K562 (cell line): ENCODE measurements at regions not wholly inside any gene's neighbourhood (a gene's known extent, or its start where the extent isn't known, plus 50 kb on each side); places are given as distances from the start of the nearest gene placed in this dataset.

Source experiments
- ATAC-seq: fragments of 200-7000 bp; cut with Tn5 transposase; 3 replicates; pipeline ENCODE4 v1.9.1; 2020; ENCODE audit warnings: moderate library complexity
- BruUV-seq: library from RNA; stranded (reverse); fragments of 400-500 nt; replicated peaks from 2 replicates; lab custom pipeline; 2021; lab: Mats Ljungman, UMichigan
- CTCF ChIA-PET: fragments of 300-600 bp; formaldehyde crosslinking; extraction: SDS; loops from one replicate; lab custom pipeline; 2021; ENCODE audit warnings: low intra/inter-chr PET ratio; lab: Yijun Ruan, JAX
- POLR2A ChIA-PET: fragments of 300-600, 350-650 bp; sonication (Branson Sonifier 250); formaldehyde crosslinking; extraction: SDS; loops from one replicate; lab custom pipeline; 2021; ENCODE audit warnings: antibody characterized with exemption, inconsistent platforms; lab: Yijun Ruan, JAX
- DNase-seq, 4 experiments: peaks; one replicate each; pipeline versions ENCODE4 v3.0.0 to v3.0.0-alpha.2; 2011 to 2018; ENCODE audit warnings: low spot score in 3 of 4, mixed read lengths in 3 of 4; ENCODE audit errors: extremely low read depth in 1 of 4
- FAIRE-seq: peaks from 2 replicates; lab custom pipeline; 2011; peaks lifted over from hg19 to GRCh38; lab: Jason Lieb, UNC
- H2AFZ ChIP-seq: 2 replicates; pipeline ENCODE4 v1.6.0; 2011; ENCODE audit warnings: low read depth, low read length, control low read depth, inconsistent platforms
- H3K27ac ChIP-seq: fragments of 200-600 bp; 3 replicates; pipeline ENCODE4 v1.8.0; 2011; ENCODE audit warnings: low read depth, mild to moderate bottlenecking, control low read depth, inconsistent platforms, low read length, moderate library complexity, mixed read lengths; ENCODE audit errors: extremely low read depth
- H3K27me3 ChIP-seq, 2 experiments: fragments of 300-600 bp in 1 of 2; 2 replicates in 1 of 2; 3 replicates in 1 of 2; pipeline versions ENCODE4 v1.6.0 to v1.8.0; 2011; ENCODE audit warnings: inconsistent platforms in 2 of 2, low read length in 2 of 2, mild to moderate bottlenecking in 1 of 2, mixed read lengths in 1 of 2, moderate library complexity in 1 of 2; ENCODE audit not compliant: control insufficient read depth in 2 of 2, insufficient read depth in 2 of 2
- H3K36me3 ChIP-seq: fragments of 300-600 bp; 3 replicates; pipeline ENCODE4 v1.8.0; 2011; ENCODE audit warnings: mild to moderate bottlenecking, low read length, inconsistent platforms; ENCODE audit not compliant: control insufficient read depth, insufficient read depth
- H3K4me1 ChIP-seq, 2 experiments: fragments of 200-600 bp in 1 of 2; replicated peaks in 1 of 2; 2 replicates in 1 of 2; 3 replicates in 1 of 2; pipeline versions ENCODE4 v1.5.1 to v1.8.0; 2011; ENCODE audit warnings: inconsistent platforms in 2 of 2, low read length in 2 of 2, mild to moderate bottlenecking in 1 of 2, mixed read lengths in 1 of 2, moderate library complexity in 1 of 2; ENCODE audit not compliant: control insufficient read depth in 2 of 2, insufficient read depth in 2 of 2
- H3K4me2 ChIP-seq: 2 replicates; pipeline ENCODE4 v1.6.1; 2011; ENCODE audit warnings: low read length, control low read depth, inconsistent platforms, mixed read lengths; ENCODE audit not compliant: insufficient read depth
- H3K4me3 ChIP-seq: fragments of 200-600 bp; sonication (generic), shearing (Covaris generic); 2 replicates; pipeline ENCODE4 v1.5.1; 2016; ENCODE audit warnings: control low read depth, inconsistent platforms
- H3K79me2 ChIP-seq: fragments of 200-600 bp; 3 replicates; pipeline ENCODE4 v1.8.0; 2011; ENCODE audit warnings: low read length, inconsistent platforms; ENCODE audit not compliant: control insufficient read depth, insufficient read depth
- H3K9ac ChIP-seq, 2 experiments: 2 replicates each; pipeline versions ENCODE4 v1.6.0 to v1.6.1; 2011; ENCODE audit warnings: low read depth in 2 of 2, low read length in 2 of 2, control low read depth in 1 of 2, inconsistent platforms in 1 of 2, mild to moderate bottlenecking in 1 of 2, mixed read lengths in 1 of 2; ENCODE audit not compliant: insufficient read depth in 1 of 2
- H3K9me1 ChIP-seq: one replicate; pipeline ENCODE4 v1.6.0; 2011; ENCODE audit warnings: inconsistent platforms, mild to moderate bottlenecking, low read length, moderate library complexity; ENCODE audit not compliant: control insufficient read depth, insufficient read depth
- H3K9me3 ChIP-seq: replicated peaks from 2 replicates; pipeline ENCODE4 v1.5.1; 2011; ENCODE audit warnings: low read depth, low read length, inconsistent platforms; ENCODE audit not compliant: control insufficient read depth, insufficient read depth
- H4K20me1 ChIP-seq: replicated peaks from 2 replicates; pipeline ENCODE4 v1.6.1; 2011; ENCODE audit warnings: low read length, inconsistent platforms, mixed read lengths; ENCODE audit not compliant: control insufficient read depth, insufficient read depth
- ARID1B ChIP-seq: fragments of 450-650 bp; IDR thresholded peaks from 2 replicates; pipeline ENCODE4 v1.6.1; 2016; ENCODE audit warnings: antibody characterized with exemption, mild to moderate bottlenecking, inconsistent platforms
- BCOR ChIP-seq: fragments of 450-650 bp; IDR thresholded peaks from 2 replicates; pipeline ENCODE4 v1.6.1; 2016
- C11orf30 ChIP-seq: fragments of 450-650 bp; IDR thresholded peaks from 2 replicates; pipeline ENCODE4 v1.6.1; 2016; ENCODE audit warnings: low read depth, mild to moderate bottlenecking
- DPF2 ChIP-seq: fragments of 450-650 bp; IDR thresholded peaks from 2 replicates; pipeline ENCODE4 v1.6.1; 2016
- IFI16 ChIP-seq: fragments of 250-450 bp; sonication (Bioruptor Pico); IDR thresholded peaks from 2 replicates; pipeline ENCODE4 v2.1.2; 2022; ENCODE audit warnings: mild to moderate bottlenecking, inconsistent platforms
- KLF16 ChIP-seq: IDR thresholded peaks from 2 replicates; pipeline ENCODE4 v1.6.1; 2016; ENCODE audit warnings: antibody characterized with exemption
- NCOR1 ChIP-seq: fragments of 450-650 bp; IDR thresholded peaks from 2 replicates; pipeline ENCODE4 v1.6.1; 2016; ENCODE audit warnings: mild to moderate bottlenecking, moderate library complexity
- NFIC ChIP-seq: fragments of 450-650 bp; IDR thresholded peaks from 2 replicates; pipeline ENCODE4 v1.6.1; 2017; ENCODE audit warnings: mild to moderate bottlenecking, inconsistent platforms
- POLR2AphosphoS5 ChIP-seq: IDR thresholded peaks from 2 replicates; pipeline ENCODE4 v1.6.1; 2011; ENCODE audit warnings: mild to moderate bottlenecking, low read depth, low read length, moderate library complexity; ENCODE audit not compliant: control insufficient read depth, insufficient read depth
- SRSF9 ChIP-seq: fragments of 200-400 bp; formaldehyde crosslinking; IDR thresholded peaks from 2 replicates; pipeline ENCODE4 v1.6.1; 2017; ENCODE audit warnings: low read depth, low read length, borderline replicate concordance
- TAL1 ChIP-seq: fragments of 450-650 bp; IDR thresholded peaks from 2 replicates; pipeline ENCODE4 v1.6.1; 2016; ENCODE audit warnings: mild to moderate bottlenecking
- XRCC4 ChIP-seq: IDR thresholded peaks from one replicate; pipeline ENCODE4 v1.6.1; 2011; ENCODE audit not compliant: insufficient read depth, insufficient read length; ENCODE audit errors: extremely low read depth
- ZBTB7A ChIP-seq: IDR thresholded peaks from 2 replicates; pipeline ENCODE4 v1.6.1; 2011; ENCODE audit warnings: low read depth, mild to moderate bottlenecking, low read length, moderate library complexity, borderline replicate concordance; ENCODE audit not compliant: control insufficient read depth
- ZC3H4 ChIP-seq: sonication (generic); formaldehyde crosslinking; IDR thresholded peaks from 2 replicates; pipeline ENCODE4 v1.9.0; 2021; ENCODE audit warnings: missing genetic modification reagents, borderline replicate concordance
- ZNF239 ChIP-seq: fragments of 250-450 bp; sonication (Bioruptor Pico); IDR thresholded peaks from 2 replicates; pipeline ENCODE4 v1.4.0; 2020; ENCODE audit warnings: mild to moderate bottlenecking
- ZNF445 ChIP-seq: fragments of 250-450 bp; sonication (Bioruptor Pico); IDR thresholded peaks from 2 replicates; pipeline ENCODE4 v1.4.0; 2020; ENCODE audit warnings: low read depth, mild to moderate bottlenecking, moderate library complexity
- ZNF76 ChIP-seq: fragments of 250-450 bp; sonication (Bioruptor Pico); IDR thresholded peaks from 2 replicates; pipeline ENCODE4 v1.4.0; 2020; ENCODE audit warnings: mild to moderate bottlenecking, moderate library complexity, borderline replicate concordance
- WGBS: fragments of 100-300 bp; shearing (Covaris generic); methylation state at CpG from one replicate; pipeline ENCODE4 v1.1.6; 2016; ENCODE audit warnings: low coverage, mixed read lengths; ENCODE audit not compliant: insufficient coverage; ENCODE audit errors: missing lambda C conversion rate; 5-methylcytosine and 5-hydroxymethylcytosine counted together
- in situ Hi-C: fragments of 300-500 bp; cut with MboI; formaldehyde crosslinking; loops from 4 replicates; pipeline ENCODE4 v1.15.0; 2018; ENCODE audit warnings: inconsistent platforms, mixed read lengths
- intact Hi-C: fragments of 100-400 bp; cut with micrococcal nuclease; formaldehyde crosslinking; loops from 2 replicates; pipeline ENCODE4 v1.14.2; 2022
- TF ChIP-seq, protein P1 (sequence below): fragments of 250-450 bp; sonication (Bioruptor Pico); IDR thresholded peaks from 2 replicates; pipeline ENCODE4 v1.5.0; 2021
- TF ChIP-seq, protein P2 (sequence below): fragments of 450-650 bp; IDR thresholded peaks from 2 replicates; pipeline ENCODE4 v1.6.1; 2017; ENCODE audit warnings: mild to moderate bottlenecking, moderate library complexity
- TF ChIP-seq, protein P3 (sequence below): sonication (generic); formaldehyde crosslinking; IDR thresholded peaks from 2 replicates; pipeline ENCODE4 v1.8.1; 2023; ENCODE audit warnings: mild to moderate bottlenecking, missing genetic modification reagents

DNA sequence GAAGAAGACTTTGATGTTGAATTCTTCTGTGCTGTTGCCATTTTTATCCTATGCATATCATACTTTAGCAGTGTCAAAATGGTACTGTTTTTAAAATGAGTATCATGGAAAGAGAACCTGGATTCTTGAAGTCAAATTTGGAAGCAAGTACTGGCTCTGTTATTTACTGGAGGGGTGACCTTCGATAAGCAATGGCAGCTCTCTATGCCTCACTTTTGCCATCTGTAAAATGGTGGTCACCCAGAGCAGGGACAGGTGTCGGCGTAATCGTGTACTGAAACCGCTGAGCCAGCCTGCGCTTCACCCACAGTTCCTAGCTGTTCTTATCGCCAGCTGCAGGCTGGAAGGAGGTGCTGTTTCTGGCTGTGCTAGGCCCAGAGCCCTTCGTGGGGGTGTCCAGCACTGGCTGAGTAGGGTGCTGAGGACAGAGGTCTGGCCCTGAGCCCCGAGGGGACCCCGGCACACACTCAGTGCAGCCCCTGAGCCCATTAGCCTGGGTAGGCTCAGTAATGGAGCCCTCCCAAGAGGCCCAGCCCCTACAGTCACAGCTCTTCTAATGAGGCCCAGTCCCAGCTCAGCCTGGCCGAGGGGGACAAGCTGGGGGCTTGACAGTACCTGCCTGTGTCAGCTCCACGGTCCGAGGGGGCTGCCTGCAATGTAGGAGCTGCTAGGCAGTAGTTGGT lies 183.5 kb downstream of the PHETA1 start:
- ATAC-seq (peak; percentile 96), FAIRE-seq (peak; percentile 77), DNase-seq (peak; percentile 50 to 81 (median 66))
- Histone ChIP-seq H3K4me3 (no peak overlapping the region), H3K36me3 (no peaks in the 10 kb centered on the region), H3K9me3 (no peaks in the 10 kb centered on the region), H3K9ac (peak overlapping the region; percentile 43 to 80; a peak in 3 of 4 replicates), H3K9me1 (no peaks in the 10 kb centered on the region), H3K4me2 (peak overlapping the region; percentile 35), H3K4me1 (peaks cover 5 to 12% of the 10 kb centered on the region in 2 experiments; a peak in 4 of 5 replicates), H3K79me2 (no peaks in the 10 kb centered on the region), H3K27me3 (peaks cover 5 to 47% of the 10 kb centered on the region in 2 experiments; a peak in 3 of 5 replicates), H3K27ac (no peak overlapping the region), H2AFZ (peak overlapping the region; percentile 26), H4K20me1 (peaks cover 3% of the 10 kb centered on the region; the same call in 1 of the 2 replicates)
- intact Hi-C loops = loop anchor here (10.0 kb wide), 1 partner anchor 161 kb away; no protein-coding TSS in a partner anchor
- CTCF ChIA-PET = no interaction called here
- POLR2A ChIA-PET = interaction anchor here (0.9 kb wide), 1 partner anchor 228 kb away, joined by 3 read pairs; no protein-coding TSS in a partner anchor
- BruUV-seq = no TSS peak
- in situ Hi-C loops = no loop called here
- 3% methylated on average over 12 of the region's 13 CpGs for WGBS
- TF ChIP-seq NCOR1 (peak; percentile 55), TAL1 (peak; percentile 69; the same call in 1 of the 2 replicates), POLR2AphosphoS5 (0 out of 2 replicates have a peak, but pooled peaks have one; percentile 44), ZNF76 (CRISPR knock-in tag) (no peak), ARID1B (peak; percentile 78), ZNF445 (CRISPR knock-in tag) (no peak), ZBTB7A (no peak), SRSF9 (no peak), ZC3H4 (CRISPR knock-in tag) (no peak), XRCC4 (no peak), ZNF239 (CRISPR knock-in tag) (no peak), KLF16 (peak; percentile 39; the same call in 1 of the 2 replicates), BCOR (peak; percentile 85), IFI16 (no peak), NFIC (peak; percentile 18; the same call in 1 of the 2 replicates), DPF2 (0 out of 2 replicates have a peak, but pooled peaks have one; percentile 54), C11orf30 (peak; percentile 21; the same call in 1 of the 2 replicates)
- TF ChIP-seq, protein P1, sequence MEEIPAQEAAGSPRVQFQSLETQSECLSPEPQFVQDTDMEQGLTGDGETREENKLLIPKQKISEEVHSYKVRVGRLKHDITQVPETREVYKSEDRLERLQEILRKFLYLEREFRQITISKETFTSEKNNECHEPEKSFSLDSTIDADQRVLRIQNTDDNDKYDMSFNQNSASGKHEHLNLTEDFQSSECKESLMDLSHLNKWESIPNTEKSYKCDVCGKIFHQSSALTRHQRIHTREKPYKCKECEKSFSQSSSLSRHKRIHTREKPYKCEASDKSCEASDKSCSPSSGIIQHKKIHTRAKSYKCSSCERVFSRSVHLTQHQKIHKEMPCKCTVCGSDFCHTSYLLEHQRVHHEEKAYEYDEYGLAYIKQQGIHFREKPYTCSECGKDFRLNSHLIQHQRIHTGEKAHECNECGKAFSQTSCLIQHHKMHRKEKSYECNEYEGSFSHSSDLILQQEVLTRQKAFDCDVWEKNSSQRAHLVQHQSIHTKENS (CRISPR knock-in tag) = no peak
- TF ChIP-seq, protein P2, sequence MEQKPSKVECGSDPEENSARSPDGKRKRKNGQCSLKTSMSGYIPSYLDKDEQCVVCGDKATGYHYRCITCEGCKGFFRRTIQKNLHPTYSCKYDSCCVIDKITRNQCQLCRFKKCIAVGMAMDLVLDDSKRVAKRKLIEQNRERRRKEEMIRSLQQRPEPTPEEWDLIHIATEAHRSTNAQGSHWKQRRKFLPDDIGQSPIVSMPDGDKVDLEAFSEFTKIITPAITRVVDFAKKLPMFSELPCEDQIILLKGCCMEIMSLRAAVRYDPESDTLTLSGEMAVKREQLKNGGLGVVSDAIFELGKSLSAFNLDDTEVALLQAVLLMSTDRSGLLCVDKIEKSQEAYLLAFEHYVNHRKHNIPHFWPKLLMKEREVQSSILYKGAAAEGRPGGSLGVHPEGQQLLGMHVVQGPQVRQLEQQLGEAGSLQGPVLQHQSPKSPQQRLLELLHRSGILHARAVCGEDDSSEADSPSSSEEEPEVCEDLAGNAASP = no peak
- TF ChIP-seq, protein P3, sequence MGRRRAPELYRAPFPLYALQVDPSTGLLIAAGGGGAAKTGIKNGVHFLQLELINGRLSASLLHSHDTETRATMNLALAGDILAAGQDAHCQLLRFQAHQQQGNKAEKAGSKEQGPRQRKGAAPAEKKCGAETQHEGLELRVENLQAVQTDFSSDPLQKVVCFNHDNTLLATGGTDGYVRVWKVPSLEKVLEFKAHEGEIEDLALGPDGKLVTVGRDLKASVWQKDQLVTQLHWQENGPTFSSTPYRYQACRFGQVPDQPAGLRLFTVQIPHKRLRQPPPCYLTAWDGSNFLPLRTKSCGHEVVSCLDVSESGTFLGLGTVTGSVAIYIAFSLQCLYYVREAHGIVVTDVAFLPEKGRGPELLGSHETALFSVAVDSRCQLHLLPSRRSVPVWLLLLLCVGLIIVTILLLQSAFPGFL (CRISPR knock-in tag) = no peak
